Type B pancreatic cell (in vitro differentiated cells): ENCODE measurements at regions not wholly inside any gene's neighbourhood (a gene's known extent, or its start where the extent isn't known, plus 50 kb on each side); places are given as distances from the start of the nearest gene placed in this dataset.

ENCODE experiments used
- DNase-seq: peaks from one replicate; pipeline ENCODE4 v3.0.0; 2021; ENCODE audit warnings: mixed read lengths; ENCODE audit not compliant: unreplicated experiment; ENCODE audit errors: extremely low spot score
- H3K27ac Mint-ChIP-seq: 2 replicates; pipeline ENCODE4 v1.8.0; 2021; ENCODE audit warnings: mild to moderate bottlenecking, mixed read lengths
- H3K27me3 Mint-ChIP-seq: 2 replicates; pipeline ENCODE4 v1.8.0; 2021; ENCODE audit warnings: mixed read lengths
- H3K36me3 Mint-ChIP-seq: 2 replicates; pipeline ENCODE4 v1.8.0; 2021; ENCODE audit warnings: mixed read lengths
- H3K4me1 Mint-ChIP-seq: one replicate; pipeline ENCODE4 v1.8.0; 2021; ENCODE audit warnings: mixed read lengths; ENCODE audit not compliant: unreplicated experiment
- H3K4me3 Mint-ChIP-seq: 2 replicates; pipeline ENCODE4 v1.8.0; 2021; ENCODE audit warnings: mild to moderate bottlenecking, mixed read lengths
- H3K9me3 Mint-ChIP-seq: 2 replicates; pipeline ENCODE4 v1.8.0; 2021; ENCODE audit warnings: mixed read lengths
- TF ChIP-seq, protein P1 (sequence below): fragments of 200-600 bp; sonication (generic); conservative IDR thresholded peaks from 2 replicates; pipeline ENCODE4 v1.5.0; 2021; ENCODE audit warnings: antibody characterized with exemption, mild to moderate bottlenecking

DNA sequence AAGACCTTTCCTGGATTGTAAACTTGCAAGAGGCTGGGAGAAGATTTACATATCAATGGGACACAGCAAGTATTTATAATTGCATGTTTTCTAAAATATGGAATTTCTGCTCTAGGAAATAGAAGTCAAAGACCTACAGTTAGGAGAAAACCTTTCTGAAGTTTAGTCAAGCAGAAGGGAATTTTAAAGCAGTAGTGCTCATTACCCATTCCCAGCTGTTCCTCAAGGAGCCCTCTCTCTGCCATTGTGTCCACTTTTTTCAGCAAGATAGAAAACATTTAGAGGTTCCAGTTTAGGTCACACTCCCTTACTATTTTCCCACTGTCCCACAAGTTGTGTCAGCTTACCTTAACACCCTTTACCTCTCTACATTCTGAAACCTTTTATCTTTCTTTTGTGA, 584.0 kb upstream of the CHAC2 start:
- TF ChIP-seq, protein P1, sequence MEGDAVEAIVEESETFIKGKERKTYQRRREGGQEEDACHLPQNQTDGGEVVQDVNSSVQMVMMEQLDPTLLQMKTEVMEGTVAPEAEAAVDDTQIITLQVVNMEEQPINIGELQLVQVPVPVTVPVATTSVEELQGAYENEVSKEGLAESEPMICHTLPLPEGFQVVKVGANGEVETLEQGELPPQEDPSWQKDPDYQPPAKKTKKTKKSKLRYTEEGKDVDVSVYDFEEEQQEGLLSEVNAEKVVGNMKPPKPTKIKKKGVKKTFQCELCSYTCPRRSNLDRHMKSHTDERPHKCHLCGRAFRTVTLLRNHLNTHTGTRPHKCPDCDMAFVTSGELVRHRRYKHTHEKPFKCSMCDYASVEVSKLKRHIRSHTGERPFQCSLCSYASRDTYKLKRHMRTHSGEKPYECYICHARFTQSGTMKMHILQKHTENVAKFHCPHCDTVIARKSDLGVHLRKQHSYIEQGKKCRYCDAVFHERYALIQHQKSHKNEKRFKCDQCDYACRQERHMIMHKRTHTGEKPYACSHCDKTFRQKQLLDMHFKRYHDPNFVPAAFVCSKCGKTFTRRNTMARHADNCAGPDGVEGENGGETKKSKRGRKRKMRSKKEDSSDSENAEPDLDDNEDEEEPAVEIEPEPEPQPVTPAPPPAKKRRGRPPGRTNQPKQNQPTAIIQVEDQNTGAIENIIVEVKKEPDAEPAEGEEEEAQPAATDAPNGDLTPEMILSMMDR: no peak
- H3K9me3 Mint-ChIP-seq: peaks cover 3% of the 10 kb centered on the region
- H3K27ac Mint-ChIP-seq: no peak overlapping the region
- H3K4me3 Mint-ChIP-seq: no peak overlapping the region
- H3K27me3 Mint-ChIP-seq: no peaks in the 10 kb centered on the region
- no peak for DNase-seq
- peaks cover 22% of the 10 kb centered on the region for H3K4me1 Mint-ChIP-seq
- no peaks in the 10 kb centered on the region for H3K36me3 Mint-ChIP-seq

DNA sequence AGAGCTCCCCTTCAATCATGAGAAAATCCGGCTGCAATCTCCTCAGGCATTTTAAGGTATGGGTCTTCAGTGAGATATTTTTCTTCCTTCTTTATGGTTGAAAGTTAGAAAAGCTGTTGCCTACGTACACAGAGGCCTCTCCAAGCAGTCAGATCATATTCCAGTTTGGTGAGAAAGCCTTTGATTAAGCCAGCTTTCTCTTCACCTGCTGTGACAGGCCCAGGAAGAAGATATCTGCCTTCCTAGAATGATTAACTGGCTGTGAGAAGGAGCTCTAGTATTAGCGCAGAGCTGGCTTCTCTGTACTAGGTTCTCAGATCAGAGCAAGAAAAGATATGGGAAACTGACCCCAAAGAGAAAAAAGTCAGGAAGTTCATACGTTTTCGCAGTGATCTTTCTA, 585.0 kb upstream of the CHAC2 start:
- Mint-ChIP-seq H3K36me3 (no peaks in the 10 kb centered on the region), H3K4me3 (peak overlapping the region; percentile 51), H3K27ac (peak overlapping the region; percentile 95), H3K9me3 (peaks cover 3% of the 10 kb centered on the region), H3K27me3 (no peaks in the 10 kb centered on the region), H3K4me1 (peaks cover 22% of the 10 kb centered on the region)
- TF ChIP-seq, protein P1: no peak
- DNase-seq: no peak

DNA sequence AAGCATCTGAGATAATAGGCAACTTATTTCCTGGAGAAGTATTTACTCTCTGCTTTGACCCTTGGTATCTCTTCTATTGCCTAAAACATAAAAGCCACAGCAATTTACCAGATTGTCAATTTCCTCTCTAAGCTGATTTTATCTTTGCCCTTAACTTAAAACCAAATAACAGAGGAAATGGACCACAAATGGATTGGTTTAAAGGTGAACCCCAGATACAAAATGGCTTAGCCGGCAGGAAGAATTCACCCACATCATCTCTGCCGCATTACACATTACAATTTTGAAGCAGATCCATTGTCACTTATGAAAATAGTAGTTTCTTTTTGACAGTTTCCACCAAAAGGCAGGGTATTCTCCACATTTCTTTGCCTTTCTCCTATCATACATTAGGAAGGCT, 585.8 kb upstream of the CHAC2 start:
- H3K36me3 Mint-ChIP-seq: no peaks in the 10 kb centered on the region
- H3K4me1 Mint-ChIP-seq: peaks cover 22% of the 10 kb centered on the region
- H3K9me3 Mint-ChIP-seq: peaks cover 3% of the 10 kb centered on the region
- peak overlapping the region; percentile 95 for H3K27ac Mint-ChIP-seq
- DNase-seq: no peak
- peak overlapping the region; percentile 51 for H3K4me3 Mint-ChIP-seq
- H3K27me3 Mint-ChIP-seq: no peaks in the 10 kb centered on the region
- TF ChIP-seq, protein P1: no peak

DNA sequence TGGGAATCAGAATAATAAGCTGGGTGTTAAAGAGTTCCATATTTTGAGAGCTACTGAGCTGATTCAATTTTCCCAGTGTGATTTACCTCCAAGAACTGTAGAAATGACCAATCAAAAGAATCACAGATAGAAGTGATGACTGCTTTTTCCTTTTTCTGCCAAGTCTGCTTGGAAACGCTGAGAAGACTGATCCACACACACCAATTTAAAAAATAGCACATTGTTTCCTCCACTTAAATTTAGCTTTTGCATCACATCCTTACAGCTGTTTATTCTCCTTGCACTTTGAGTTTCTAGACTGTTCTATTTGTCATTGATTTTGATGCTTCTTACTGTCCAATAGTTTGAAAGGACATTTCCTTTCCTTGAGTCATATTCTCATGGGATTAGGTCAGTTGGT, 590.3 kb upstream of the CHAC2 start:
- no peak overlapping the region for H3K4me3 Mint-ChIP-seq
- H3K9me3 Mint-ChIP-seq: peaks cover 3% of the 10 kb centered on the region
- TF ChIP-seq, protein P1: no peak
- no peak overlapping the region for H3K27ac Mint-ChIP-seq
- no peak for DNase-seq
- H3K36me3 Mint-ChIP-seq: no peaks in the 10 kb centered on the region
- H3K27me3 Mint-ChIP-seq: no peaks in the 10 kb centered on the region
- peaks cover 9% of the 10 kb centered on the region for H3K4me1 Mint-ChIP-seq

DNA sequence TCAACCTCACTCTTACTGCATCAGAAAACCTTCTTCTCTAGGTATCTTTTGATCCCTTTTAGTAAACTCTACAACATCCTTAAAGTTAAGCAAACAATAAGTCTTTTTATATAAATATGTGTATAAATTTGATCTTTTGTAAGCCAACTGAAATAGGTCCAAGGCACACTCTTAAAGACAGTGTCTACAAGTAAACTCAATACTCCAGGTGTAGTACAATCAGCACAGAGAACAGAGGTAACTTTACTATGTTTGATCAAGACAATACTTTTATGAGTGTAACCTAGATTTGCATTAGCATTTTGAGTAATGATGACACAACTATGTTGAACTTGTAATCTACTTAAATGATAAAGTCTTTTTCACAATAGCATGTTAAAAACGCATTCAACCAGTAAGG, 593.1 kb upstream of the CHAC2 start:
- Mint-ChIP-seq H3K36me3 (no peaks in the 10 kb centered on the region), H3K4me3 (no peak overlapping the region), H3K4me1 (no peaks in the 10 kb centered on the region), H3K9me3 (no peaks in the 10 kb centered on the region), H3K27me3 (no peaks in the 10 kb centered on the region), H3K27ac (no peak overlapping the region)
- TF ChIP-seq, protein P1: no peak
- no peak for DNase-seq
